IPS-15b (cell line): ENCODE measurements at regions not wholly inside any gene's neighbourhood (a gene's known extent, or its start where the extent isn't known, plus 50 kb on each side); places are given as distances from the start of the nearest gene placed in this dataset.

ENCODE experiments used
- H3K27me3 ChIP-seq: one replicate; pipeline ENCODE4 v1.6.1; 2013; ENCODE audit warnings: low read length; ENCODE audit not compliant: control insufficient read depth, insufficient read depth
- H3K36me3 ChIP-seq: one replicate; pipeline ENCODE4 v1.6.1; 2013; ENCODE audit warnings: low read length; ENCODE audit not compliant: control insufficient read depth, insufficient read depth
- H3K4me1 ChIP-seq: one replicate; pipeline ENCODE4 v1.6.1; 2013; ENCODE audit warnings: mild to moderate bottlenecking, low read length; ENCODE audit not compliant: control insufficient read depth, insufficient read depth
- H3K4me3 ChIP-seq: one replicate; pipeline ENCODE4 v1.5.1; 2013; ENCODE audit warnings: low read depth, low read length
- H3K9ac ChIP-seq: one replicate; pipeline ENCODE4 v1.6.1; 2013; ENCODE audit warnings: low read depth, mild to moderate bottlenecking, low read length
- H3K9me3 ChIP-seq: one replicate; pipeline ENCODE4 v1.6.1; 2013; ENCODE audit warnings: mild to moderate bottlenecking, low read length; ENCODE audit not compliant: control insufficient read depth, insufficient read depth

GRCh38 chr3:21801631-21802030 lies 50.6 kb upstream of the ZNF385D start:
- no peak overlapping the region for H3K9ac ChIP-seq
- H3K36me3 ChIP-seq = no peaks in the 10 kb centered on the region
- H3K4me1 ChIP-seq = no peaks in the 10 kb centered on the region
- no peaks in the 10 kb centered on the region for H3K9me3 ChIP-seq
- no peaks in the 10 kb centered on the region for H3K27me3 ChIP-seq
- no peak overlapping the region for H3K4me3 ChIP-seq

- H3K4me1 ChIP-seq = no peaks in the 10 kb centered on the region
- no peak overlapping the region for H3K4me3 ChIP-seq
- H3K36me3 ChIP-seq = no peaks in the 10 kb centered on the region
- no peaks in the 10 kb centered on the region for H3K27me3 ChIP-seq
- no peak overlapping the region for H3K9ac ChIP-seq
- no peaks in the 10 kb centered on the region for H3K9me3 ChIP-seq
Observed at GRCh38 chr3:21803604-21804003, 52.6 kb upstream of the ZNF385D start.

GRCh38 chr3:21804330-21804729 lies 53.3 kb upstream of the ZNF385D start:
- H3K4me3 ChIP-seq = no peak overlapping the region
- H3K9ac ChIP-seq = no peak overlapping the region
- H3K36me3 ChIP-seq = no peaks in the 10 kb centered on the region
- no peaks in the 10 kb centered on the region for H3K9me3 ChIP-seq
- no peaks in the 10 kb centered on the region for H3K4me1 ChIP-seq
- H3K27me3 ChIP-seq = no peaks in the 10 kb centered on the region

- Histone ChIP-seq H3K9me3 (no peaks in the 10 kb centered on the region), H3K9ac (no peak overlapping the region), H3K27me3 (no peaks in the 10 kb centered on the region), H3K4me1 (no peaks in the 10 kb centered on the region), H3K4me3 (no peak overlapping the region), H3K36me3 (no peaks in the 10 kb centered on the region)
Observed at GRCh38 chr3:21806733-21807132, 55.7 kb upstream of the ZNF385D start.

GRCh38 chr3:21825684-21826083 lies 74.7 kb upstream of the ZNF385D start:
- no peaks in the 10 kb centered on the region for H3K9me3 ChIP-seq
- no peak overlapping the region for H3K9ac ChIP-seq
- no peak overlapping the region for H3K4me3 ChIP-seq
- H3K27me3 ChIP-seq = no peaks in the 10 kb centered on the region
- H3K4me1 ChIP-seq = no peaks in the 10 kb centered on the region
- no peaks in the 10 kb centered on the region for H3K36me3 ChIP-seq

GRCh38 chr3:21826416-21826815 lies 75.4 kb upstream of the ZNF385D start:
- Histone ChIP-seq H3K4me1 (no peaks in the 10 kb centered on the region), H3K9me3 (no peaks in the 10 kb centered on the region), H3K27me3 (no peaks in the 10 kb centered on the region), H3K4me3 (no peak overlapping the region), H3K9ac (no peak overlapping the region), H3K36me3 (no peaks in the 10 kb centered on the region)

GRCh38 chr3:21830541-21830940 lies 79.5 kb upstream of the ZNF385D start:
- Histone ChIP-seq H3K4me3 (no peak overlapping the region), H3K27me3 (no peaks in the 10 kb centered on the region), H3K9ac (no peak overlapping the region), H3K4me1 (no peaks in the 10 kb centered on the region), H3K36me3 (no peaks in the 10 kb centered on the region), H3K9me3 (no peaks in the 10 kb centered on the region)

- H3K27me3 ChIP-seq = no peaks in the 10 kb centered on the region
- H3K4me3 ChIP-seq = no peak overlapping the region
- no peaks in the 10 kb centered on the region for H3K9me3 ChIP-seq
- no peaks in the 10 kb centered on the region for H3K4me1 ChIP-seq
- H3K9ac ChIP-seq = no peak overlapping the region
- no peaks in the 10 kb centered on the region for H3K36me3 ChIP-seq
Observed at GRCh38 chr3:21835264-21835663, 84.3 kb upstream of the ZNF385D start.

- Histone ChIP-seq H3K36me3 (no peaks in the 10 kb centered on the region), H3K4me3 (no peak overlapping the region), H3K9ac (no peak overlapping the region), H3K27me3 (no peaks in the 10 kb centered on the region), H3K4me1 (no peaks in the 10 kb centered on the region), H3K9me3 (no peaks in the 10 kb centered on the region)
Observed at GRCh38 chr3:21836227-21836626, 85.2 kb upstream of the ZNF385D start.

- Histone ChIP-seq H3K9me3 (no peaks in the 10 kb centered on the region), H3K9ac (no peak overlapping the region), H3K36me3 (no peaks in the 10 kb centered on the region), H3K27me3 (no peaks in the 10 kb centered on the region), H3K4me3 (no peak overlapping the region), H3K4me1 (no peaks in the 10 kb centered on the region)
Observed at GRCh38 chr3:21839176-21839575, 88.2 kb upstream of the ZNF385D start.

- H3K4me1 ChIP-seq = no peaks in the 10 kb centered on the region
- no peak overlapping the region for H3K9ac ChIP-seq
- H3K36me3 ChIP-seq = no peaks in the 10 kb centered on the region
- no peaks in the 10 kb centered on the region for H3K9me3 ChIP-seq
- no peak overlapping the region for H3K4me3 ChIP-seq
- H3K27me3 ChIP-seq = no peaks in the 10 kb centered on the region
Observed at GRCh38 chr3:21839592-21839991, 88.6 kb upstream of the ZNF385D start.

- Histone ChIP-seq H3K4me1 (no peaks in the 10 kb centered on the region), H3K4me3 (no peak overlapping the region), H3K27me3 (no peaks in the 10 kb centered on the region), H3K36me3 (no peaks in the 10 kb centered on the region), H3K9me3 (no peaks in the 10 kb centered on the region), H3K9ac (no peak overlapping the region)
Observed at GRCh38 chr3:21847005-21847404, 96.0 kb upstream of the ZNF385D start.
